Activated B cell treated with CpG ODN at 0.5 μM for 24 hours (primary cell): ENCODE measurements at regions not wholly inside any gene's neighbourhood (a gene's known extent, or its start where the extent isn't known, plus 50 kb on each side); places are given as distances from the start of the nearest gene placed in this dataset.

Experiments
- ATAC-seq: fragments of 200-7000 bp; cut with Tn5 transposase; one replicate; pipeline ENCODE4 v1.10.0; 2021; ENCODE audit warnings: low read depth, mild to moderate bottlenecking, moderate library complexity
- CTCF ChIA-PET: fragments of 350-600 bp; sonication (Branson Sonifier 250); formaldehyde crosslinking; loops from one replicate; lab custom pipeline; 2021; ENCODE audit warnings: antibody characterized with exemption; lab: Charles Lee
- POLR2A ChIA-PET: fragments of 350-600 bp; sonication (Branson Sonifier 250); formaldehyde crosslinking; loops from one replicate; lab custom pipeline; 2021; ENCODE audit warnings: antibody characterized with exemption; lab: Charles Lee
- DNase-seq: peaks from one replicate; pipeline ENCODE4 v3.0.0; 2022
- H3K27ac Mint-ChIP-seq: one replicate; pipeline ENCODE4 v1.8.0; 2020; ENCODE audit warnings: mixed read lengths
- H3K27me3 Mint-ChIP-seq: one replicate; pipeline ENCODE4 v1.8.0; 2021; ENCODE audit warnings: mixed read lengths
- H3K36me3 Mint-ChIP-seq: one replicate; pipeline ENCODE4 v1.8.0; 2021; ENCODE audit warnings: low read depth, mixed read lengths
- H3K4me1 Mint-ChIP-seq: one replicate; pipeline ENCODE4 v1.8.0; 2021; ENCODE audit warnings: mixed read lengths
- H3K4me3 Mint-ChIP-seq: one replicate; pipeline ENCODE4 v1.8.0; 2020; ENCODE audit warnings: mild to moderate bottlenecking, mixed read lengths
- H3K9me3 Mint-ChIP-seq: one replicate; pipeline ENCODE4 v1.8.0; 2020; ENCODE audit warnings: mixed read lengths
- CTCF ChIP-seq: fragments of 200-600 bp; IDR thresholded peaks from one replicate; pipeline ENCODE4 v1.8.0; 2022; ENCODE audit warnings: antibody characterized with exemption, mild to moderate bottlenecking
- intact Hi-C: fragments of 100-400 bp; cut with micrococcal nuclease; formaldehyde crosslinking; loops from one replicate; pipeline ENCODE4 v1.15.1; 2024

GRCh38 chr7:142422621-142423020, 164.8 kb upstream of the PRSS58 start:
- Mint-ChIP-seq H3K27me3 (peaks cover 7% of the 10 kb centered on the region), H3K4me3 (no peak overlapping the region), H3K9me3 (no peaks in the 10 kb centered on the region), H3K4me1 (no peaks in the 10 kb centered on the region), H3K36me3 (no peaks in the 10 kb centered on the region), H3K27ac (no peak overlapping the region)
- DNase-seq (no peak), ATAC-seq (no peak)
- TF ChIP-seq CTCF, result no peak
- CTCF ChIA-PET, result no interaction called here
- POLR2A ChIA-PET, result no interaction called here
- intact Hi-C loops, result no loop called here

- ATAC-seq, result no peak
- intact Hi-C loops, result no loop called here
- Mint-ChIP-seq H3K36me3 (no peaks in the 10 kb centered on the region), H3K9me3 (no peaks in the 10 kb centered on the region), H3K27ac (no peak overlapping the region), H3K4me1 (no peaks in the 10 kb centered on the region), H3K27me3 (peaks cover 7% of the 10 kb centered on the region), H3K4me3 (no peak overlapping the region)
- POLR2A ChIA-PET, result no interaction called here
- CTCF ChIA-PET, result no interaction called here
- TF ChIP-seq CTCF, result no peak
- no peak for DNase-seq
Observed at GRCh38 chr7:142420554-142421362, 162.9 kb upstream of the PRSS58 start.

- ChIA-PET POLR2A (no interaction called here), CTCF (no interaction called here)
- DNase-seq, result no peak
- intact Hi-C loops, result no loop called here
- no peaks in the 10 kb centered on the region for H3K9me3 Mint-ChIP-seq
- H3K4me3 Mint-ChIP-seq, result no peak overlapping the region
- no peaks in the 10 kb centered on the region for H3K4me1 Mint-ChIP-seq
- H3K27ac Mint-ChIP-seq, result no peak overlapping the region
- no peaks in the 10 kb centered on the region for H3K36me3 Mint-ChIP-seq
- H3K27me3 Mint-ChIP-seq, result no peaks in the 10 kb centered on the region
- ATAC-seq, result no peak
- TF ChIP-seq CTCF, result no peak
Observed at GRCh38 chr7:142418326-142418725, 160.5 kb upstream of the PRSS58 start.

- Mint-ChIP-seq H3K27me3 (no peaks in the 10 kb centered on the region), H3K27ac (no peak overlapping the region), H3K4me3 (no peak overlapping the region), H3K9me3 (peaks cover 3% of the 10 kb centered on the region), H3K36me3 (no peaks in the 10 kb centered on the region), H3K4me1 (no peaks in the 10 kb centered on the region)
- DNase-seq (no peak), ATAC-seq (no peak)
- no peak for TF ChIP-seq CTCF
- CTCF ChIA-PET, result no interaction called here
- intact Hi-C loops, result no loop called here
- POLR2A ChIA-PET, result no interaction called here
Observed at GRCh38 chr7:142414915-142415314, 157.1 kb upstream of the PRSS58 start.

GRCh38 chr7:142414135-142414534, 156.3 kb upstream of the PRSS58 start:
- intact Hi-C loops, result no loop called here
- H3K27ac Mint-ChIP-seq, result no peak overlapping the region
- no peaks in the 10 kb centered on the region for H3K4me1 Mint-ChIP-seq

More at GRCh38 chr7:142414135-142414534, 156.3 kb upstream of the PRSS58 start:
- peaks cover 3% of the 10 kb centered on the region for H3K9me3 Mint-ChIP-seq
- DNase-seq (no peak), ATAC-seq (no peak)
- H3K4me3 Mint-ChIP-seq, result no peak overlapping the region
- CTCF ChIA-PET, result no interaction called here
- no peaks in the 10 kb centered on the region for H3K27me3 Mint-ChIP-seq
- TF ChIP-seq CTCF, result no peak
- POLR2A ChIA-PET, result no interaction called here
- H3K36me3 Mint-ChIP-seq, result no peaks in the 10 kb centered on the region
